ENCODE measurements at regions not wholly inside any gene's neighbourhood (a gene's known extent, or its start where the extent isn't known, plus 50 kb on each side); places are given as distances from the start of the nearest gene placed in this dataset.
"Not testable (repeated sequence)": the region's sequence is repeated elsewhere in the genome, so short reads cannot be mapped to it uniquely, and the experiment has no call there.

- no peak overlapping the region for H3K27ac ChIP-seq (replicated peaks in 1 of 4)
- no peak for TF ChIP-seq POLR2AphosphoS5 (IDR thresholded peaks at IDR 0.05)
- TF ChIP-seq EP300 (IDR thresholded peaks at IDR 0.05): no peak
- TF ChIP-seq CTCF (IDR thresholded peaks at IDR 0.05): no peak
- TF ChIP-seq POLR2A (IDR thresholded peaks at IDR 0.05; ENCODE audit: low read depth): no peak
- no peak overlapping the region for H3K4me3 ChIP-seq
- no peaks in the 10 kb centered on the region for H3K27me3 ChIP-seq
- peaks cover 0 to 27% (median 14%) of the 10 kb centered on the region in 4 donors for H3K9me3 ChIP-seq
- WGBS: 70% methylated on average over 1 of the region's 1 CpG
- no peak for DNase-seq (ENCODE audit: extremely low spot score)
- intact Hi-C loops (cut with DNase I): no loop called here
- H3K36me3 ChIP-seq: no peaks in the 10 kb centered on the region
- no peaks in the 10 kb centered on the region for H3K4me1 ChIP-seq
Observed at GRCh38 chr12:46990211-46990610, 89.2 kb upstream of the PCED1B start.

DNA sequence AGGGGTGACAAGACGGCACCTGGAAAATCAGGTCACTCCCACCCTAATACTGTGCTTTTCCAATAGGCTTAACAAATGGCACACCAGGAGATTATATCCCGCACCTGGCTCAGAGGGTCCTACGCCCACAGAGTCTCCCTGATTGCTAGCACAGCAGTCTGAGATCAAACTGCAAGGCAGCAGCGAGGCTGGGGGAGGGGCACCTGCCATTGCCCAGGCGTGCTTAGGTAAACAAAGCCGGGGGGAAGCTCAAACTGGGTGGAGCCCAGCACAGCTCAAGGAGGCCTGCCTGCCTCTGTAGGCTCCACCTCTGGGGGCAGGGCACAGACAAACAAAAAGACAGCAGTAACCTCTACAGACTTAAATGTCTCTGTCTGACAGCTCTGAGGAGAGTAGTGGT, 87.4 kb upstream of the PCED1B start:
- H3K27me3 ChIP-seq; H3K27ac ChIP-seq (replicated peaks in 1 of 4); DNase-seq (ENCODE audit: extremely low spot score); H3K4me3 ChIP-seq; intact Hi-C loops (cut with DNase I); H3K4me1 ChIP-seq; H3K36me3 ChIP-seq: not testable (repeated sequence)
- peaks cover 0 to 30% (median 14%) of the 10 kb centered on the region in 4 donors for H3K9me3 ChIP-seq
- 95% methylated on average over 3 of the region's 6 CpGs for WGBS

DNA sequence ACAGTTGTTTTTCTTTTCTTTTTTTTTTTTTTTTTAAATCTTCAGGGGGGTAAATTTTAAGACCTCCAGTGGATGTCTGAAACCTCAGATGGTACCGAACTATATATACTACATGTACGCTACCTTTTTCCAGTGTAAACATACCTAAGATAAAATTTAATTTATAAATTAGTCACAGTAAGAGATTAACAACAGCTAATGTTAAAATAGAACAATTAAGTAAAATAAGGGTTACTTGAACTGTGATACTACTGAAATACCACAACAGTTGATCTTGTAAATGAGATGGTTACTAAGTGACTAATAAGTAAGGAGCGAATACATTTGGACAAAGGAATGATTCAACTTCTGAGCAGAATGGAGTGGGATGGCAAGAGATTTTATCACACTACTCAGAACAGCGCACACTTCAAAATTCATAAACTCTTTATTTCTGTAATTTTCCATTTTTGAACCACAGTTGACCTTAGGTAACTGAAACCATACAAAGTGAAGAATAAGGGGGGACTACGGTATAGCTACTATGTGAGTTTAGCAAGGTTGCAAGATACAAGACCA, 80.5 kb upstream of the PCED1B start:
- Histone ChIP-seq H3K4me3 (no peak overlapping the region), H3K36me3 (no peaks in the 10 kb centered on the region), H3K9me3 (peaks cover 0 to 4% (median 0%) of the 10 kb centered on the region in 4 donors), H3K27me3 (no peaks in the 10 kb centered on the region), H3K27ac (replicated peaks in 1 of 4) (no peak overlapping the region), H3K4me1 (no peaks in the 10 kb centered on the region)
- DNase-seq (ENCODE audit: extremely low spot score): no peak
- no peak for TF ChIP-seq CTCF (IDR thresholded peaks at IDR 0.05)
- TF ChIP-seq POLR2A (IDR thresholded peaks at IDR 0.05; ENCODE audit: low read depth): no peak
- no peak for TF ChIP-seq EP300 (IDR thresholded peaks at IDR 0.05)
- TF ChIP-seq POLR2AphosphoS5 (IDR thresholded peaks at IDR 0.05): no peak
- WGBS: 76% methylated on average over 5 of the region's 5 CpGs
- intact Hi-C loops (cut with DNase I): no loop called here

DNA sequence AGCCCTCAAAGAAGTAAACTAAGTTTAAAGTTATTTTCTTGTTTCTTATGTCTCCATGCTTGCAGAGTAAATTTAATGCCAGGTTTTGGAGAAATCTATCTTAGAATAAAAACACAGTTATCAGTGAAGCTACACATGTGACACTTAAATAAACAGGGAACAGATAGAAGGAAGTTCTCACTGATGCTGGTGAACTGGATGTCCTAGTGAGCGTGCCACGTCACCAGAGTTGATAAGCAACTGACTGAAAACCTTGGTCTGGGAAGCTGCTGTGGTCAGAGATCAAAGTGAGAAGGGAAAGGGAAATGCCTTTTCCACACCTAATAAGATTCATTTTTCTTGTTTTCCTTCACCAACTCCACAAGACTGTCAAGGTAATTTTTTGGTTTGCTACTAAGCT, 74.8 kb upstream of the PCED1B start:
- H3K4me1 ChIP-seq: no peaks in the 10 kb centered on the region
- DNase-seq (ENCODE audit: extremely low spot score): no peak
- intact Hi-C loops (cut with DNase I): no loop called here
- H3K4me3 ChIP-seq: no peak overlapping the region
- H3K36me3 ChIP-seq: no peaks in the 10 kb centered on the region
- TF ChIP-seq POLR2A (IDR thresholded peaks at IDR 0.05; ENCODE audit: low read depth) (no peak), CTCF (IDR thresholded peaks at IDR 0.05) (no peak), POLR2AphosphoS5 (IDR thresholded peaks at IDR 0.05) (no peak), EP300 (IDR thresholded peaks at IDR 0.05) (no peak)
- no peak overlapping the region for H3K27ac ChIP-seq (replicated peaks in 1 of 4)
- no peaks in the 10 kb centered on the region for H3K27me3 ChIP-seq
- no peaks in the 10 kb centered on the region for H3K9me3 ChIP-seq
- WGBS: 43% methylated on average over 2 of the region's 2 CpGs

DNA sequence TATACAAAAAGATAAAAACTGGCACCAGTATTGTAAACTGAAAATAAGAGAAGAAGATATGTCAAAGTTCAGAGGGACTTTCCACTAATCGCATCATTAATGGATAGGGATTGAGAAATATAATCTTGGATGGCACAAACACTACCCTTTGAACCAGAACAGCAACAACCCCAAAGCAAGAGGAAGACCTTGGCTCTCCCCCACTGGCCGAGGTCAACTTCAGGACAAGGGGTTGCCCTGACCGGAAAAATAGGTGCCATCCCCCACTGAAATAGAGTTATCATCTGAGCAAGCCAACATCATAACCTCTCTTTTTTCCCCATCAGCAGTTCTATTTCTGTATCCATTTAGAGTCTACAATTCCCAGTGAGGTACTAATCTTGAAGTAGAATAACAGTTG, 72.4 kb upstream of the PCED1B start:
- Histone ChIP-seq H3K9me3 (no peaks in the 10 kb centered on the region), H3K4me1 (no peaks in the 10 kb centered on the region), H3K27ac (replicated peaks in 1 of 4) (no peak overlapping the region), H3K4me3 (no peak overlapping the region), H3K36me3 (no peaks in the 10 kb centered on the region), H3K27me3 (no peaks in the 10 kb centered on the region)
- WGBS: 92% methylated on average over 3 of the region's 3 CpGs
- intact Hi-C loops (cut with DNase I): no loop called here
- no peak for DNase-seq (ENCODE audit: extremely low spot score)
- no peak for TF ChIP-seq CTCF (IDR thresholded peaks at IDR 0.05)
- no peak for TF ChIP-seq POLR2A (IDR thresholded peaks at IDR 0.05; ENCODE audit: low read depth)
- TF ChIP-seq POLR2AphosphoS5 (IDR thresholded peaks at IDR 0.05): no peak
- TF ChIP-seq EP300 (IDR thresholded peaks at IDR 0.05): no peak

All from esophagus muscularis mucosa (tissue), 4 donors.